ENCODE measurements at regions not wholly inside any gene's neighbourhood (a gene's known extent, or its start where the extent isn't known, plus 50 kb on each side); places are given as distances from the start of the nearest gene placed in this dataset.

DNA sequence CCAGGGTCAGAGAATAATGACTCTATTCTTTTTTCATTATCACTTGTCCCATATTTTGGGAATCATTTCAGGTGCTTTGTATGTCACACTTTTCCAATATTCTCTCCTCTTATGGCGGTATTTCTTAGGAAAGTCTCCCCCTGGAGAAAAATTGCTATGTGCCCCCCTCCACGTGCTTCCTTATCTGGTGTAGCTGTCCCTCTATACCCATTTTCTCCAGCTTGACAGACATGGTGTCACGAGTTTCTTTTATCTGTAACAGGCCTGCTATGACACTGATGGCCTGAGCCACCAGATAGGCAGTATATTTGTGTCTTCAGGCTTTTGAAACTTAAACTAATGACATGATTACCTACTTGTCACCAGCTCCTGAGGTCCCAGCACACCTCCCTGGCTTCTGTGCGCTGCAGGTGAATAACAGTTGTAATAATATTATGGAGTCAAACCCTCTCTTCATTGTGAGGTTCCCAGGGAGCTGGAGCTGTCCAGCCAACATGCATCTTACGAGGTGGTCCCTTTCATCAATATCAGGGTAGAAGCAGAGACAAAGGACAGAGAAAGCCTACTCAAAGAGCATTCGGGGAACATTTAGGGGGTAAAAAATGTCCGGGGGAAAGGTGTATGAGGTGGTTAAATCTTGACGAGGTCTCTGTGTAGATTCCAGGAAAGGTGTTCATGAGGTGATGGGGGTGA, 71.2 kb upstream of the DUSP10 start:
- H2AFZ ChIP-seq = no peak overlapping the region
- H3K36me3 ChIP-seq (ENCODE audit: control insufficient read depth, insufficient read depth, low read length) = no peaks in the 10 kb centered on the region
- H3K9me3 ChIP-seq (ENCODE audit: control insufficient read depth, low read length) = no peaks in the 10 kb centered on the region
- H3K9ac ChIP-seq = no peak overlapping the region
- no peaks in the 10 kb centered on the region for H3K4me1 ChIP-seq
- H3K27ac ChIP-seq = no peak overlapping the region
- TF ChIP-seq, protein P1, sequence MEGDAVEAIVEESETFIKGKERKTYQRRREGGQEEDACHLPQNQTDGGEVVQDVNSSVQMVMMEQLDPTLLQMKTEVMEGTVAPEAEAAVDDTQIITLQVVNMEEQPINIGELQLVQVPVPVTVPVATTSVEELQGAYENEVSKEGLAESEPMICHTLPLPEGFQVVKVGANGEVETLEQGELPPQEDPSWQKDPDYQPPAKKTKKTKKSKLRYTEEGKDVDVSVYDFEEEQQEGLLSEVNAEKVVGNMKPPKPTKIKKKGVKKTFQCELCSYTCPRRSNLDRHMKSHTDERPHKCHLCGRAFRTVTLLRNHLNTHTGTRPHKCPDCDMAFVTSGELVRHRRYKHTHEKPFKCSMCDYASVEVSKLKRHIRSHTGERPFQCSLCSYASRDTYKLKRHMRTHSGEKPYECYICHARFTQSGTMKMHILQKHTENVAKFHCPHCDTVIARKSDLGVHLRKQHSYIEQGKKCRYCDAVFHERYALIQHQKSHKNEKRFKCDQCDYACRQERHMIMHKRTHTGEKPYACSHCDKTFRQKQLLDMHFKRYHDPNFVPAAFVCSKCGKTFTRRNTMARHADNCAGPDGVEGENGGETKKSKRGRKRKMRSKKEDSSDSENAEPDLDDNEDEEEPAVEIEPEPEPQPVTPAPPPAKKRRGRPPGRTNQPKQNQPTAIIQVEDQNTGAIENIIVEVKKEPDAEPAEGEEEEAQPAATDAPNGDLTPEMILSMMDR (IDR thresholded peaks at IDR 0.05) = no peak
- no peak overlapping the region for H3K4me2 ChIP-seq (ENCODE audit: low read length)
- H3K4me3 ChIP-seq (ENCODE audit: low read depth, low read length) = no peak overlapping the region
- H3K79me2 ChIP-seq = no peaks in the 10 kb centered on the region
- no peaks in the 10 kb centered on the region for H3K27me3 ChIP-seq (ENCODE audit: control insufficient read depth, insufficient read depth, low read length)

DNA sequence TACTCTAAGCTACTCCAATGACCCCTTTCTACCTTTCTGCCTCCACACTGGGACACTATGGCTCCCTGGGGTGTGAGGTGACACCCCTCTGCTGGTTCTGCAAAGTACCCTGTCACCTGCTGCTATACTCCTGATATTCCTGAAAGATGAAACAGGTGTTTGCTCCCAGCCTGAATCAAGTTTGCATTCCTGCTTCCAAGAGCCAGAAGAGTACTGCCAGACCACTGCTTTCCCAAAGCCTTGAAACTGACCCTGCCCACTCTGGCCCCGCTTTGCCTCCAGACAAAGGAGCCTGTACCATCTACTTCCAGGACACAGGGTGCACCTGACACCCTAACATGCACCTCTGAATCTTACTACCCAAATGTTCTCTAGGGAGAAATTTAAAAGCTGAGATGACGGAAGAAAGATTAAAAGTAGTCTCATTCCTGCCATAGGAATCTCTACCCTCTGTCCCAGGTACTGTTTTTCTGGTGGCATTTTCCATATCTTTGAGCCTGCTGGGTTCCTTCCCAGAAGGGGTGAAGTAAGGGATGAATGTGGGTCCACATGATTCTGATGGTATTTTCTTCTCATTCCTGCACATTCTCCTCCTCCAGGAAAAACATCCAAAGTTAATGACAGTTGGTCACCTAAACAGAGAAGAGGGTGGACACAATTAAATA, 70.3 kb upstream of the DUSP10 start:
- no peak overlapping the region for H3K4me3 ChIP-seq (ENCODE audit: low read depth, low read length)
- no peak overlapping the region for H3K9ac ChIP-seq
- H3K79me2 ChIP-seq = no peaks in the 10 kb centered on the region
- H3K27me3 ChIP-seq (ENCODE audit: control insufficient read depth, insufficient read depth, low read length) = no peaks in the 10 kb centered on the region
- H3K27ac ChIP-seq = no peak overlapping the region
- TF ChIP-seq, protein P1 (IDR thresholded peaks at IDR 0.05) = no peak
- no peaks in the 10 kb centered on the region for H3K36me3 ChIP-seq (ENCODE audit: control insufficient read depth, insufficient read depth, low read length)
- no peak overlapping the region for H3K4me2 ChIP-seq (ENCODE audit: low read length)
- H2AFZ ChIP-seq = no peak overlapping the region
- no peaks in the 10 kb centered on the region for H3K9me3 ChIP-seq (ENCODE audit: control insufficient read depth, low read length)
- no peaks in the 10 kb centered on the region for H3K4me1 ChIP-seq

DNA sequence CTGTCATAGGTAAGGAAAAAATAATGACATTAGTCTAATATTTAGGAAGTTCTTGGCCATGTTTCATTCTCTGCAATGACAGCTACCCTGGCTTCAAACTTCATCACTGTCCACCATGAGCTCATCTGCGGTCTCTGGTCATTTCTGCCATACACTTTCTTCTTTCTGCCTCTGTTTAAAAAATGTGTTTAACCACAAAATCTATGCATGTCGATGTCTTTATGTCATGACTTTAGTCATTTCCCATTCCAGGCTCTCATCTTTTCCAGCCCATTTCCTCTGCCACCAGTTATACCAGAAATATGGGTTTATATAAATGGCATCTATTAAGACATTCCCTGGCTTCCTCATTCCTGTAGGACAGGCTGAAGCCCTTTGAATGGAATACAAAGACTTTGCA, 68.5 kb upstream of the DUSP10 start:
- TF ChIP-seq, protein P1 (IDR thresholded peaks at IDR 0.05) = no peak
- Histone ChIP-seq H3K4me1 (no peaks in the 10 kb centered on the region), H3K27ac (no peak overlapping the region), H3K79me2 (no peaks in the 10 kb centered on the region), H3K9me3 (ENCODE audit: control insufficient read depth, low read length) (no peaks in the 10 kb centered on the region), H3K4me3 (ENCODE audit: low read depth, low read length) (no peak overlapping the region), H3K36me3 (ENCODE audit: control insufficient read depth, insufficient read depth, low read length) (no peaks in the 10 kb centered on the region), H3K27me3 (ENCODE audit: control insufficient read depth, insufficient read depth, low read length) (no peaks in the 10 kb centered on the region), H3K9ac (no peak overlapping the region), H3K4me2 (ENCODE audit: low read length) (no peak overlapping the region), H2AFZ (no peak overlapping the region)

DNA sequence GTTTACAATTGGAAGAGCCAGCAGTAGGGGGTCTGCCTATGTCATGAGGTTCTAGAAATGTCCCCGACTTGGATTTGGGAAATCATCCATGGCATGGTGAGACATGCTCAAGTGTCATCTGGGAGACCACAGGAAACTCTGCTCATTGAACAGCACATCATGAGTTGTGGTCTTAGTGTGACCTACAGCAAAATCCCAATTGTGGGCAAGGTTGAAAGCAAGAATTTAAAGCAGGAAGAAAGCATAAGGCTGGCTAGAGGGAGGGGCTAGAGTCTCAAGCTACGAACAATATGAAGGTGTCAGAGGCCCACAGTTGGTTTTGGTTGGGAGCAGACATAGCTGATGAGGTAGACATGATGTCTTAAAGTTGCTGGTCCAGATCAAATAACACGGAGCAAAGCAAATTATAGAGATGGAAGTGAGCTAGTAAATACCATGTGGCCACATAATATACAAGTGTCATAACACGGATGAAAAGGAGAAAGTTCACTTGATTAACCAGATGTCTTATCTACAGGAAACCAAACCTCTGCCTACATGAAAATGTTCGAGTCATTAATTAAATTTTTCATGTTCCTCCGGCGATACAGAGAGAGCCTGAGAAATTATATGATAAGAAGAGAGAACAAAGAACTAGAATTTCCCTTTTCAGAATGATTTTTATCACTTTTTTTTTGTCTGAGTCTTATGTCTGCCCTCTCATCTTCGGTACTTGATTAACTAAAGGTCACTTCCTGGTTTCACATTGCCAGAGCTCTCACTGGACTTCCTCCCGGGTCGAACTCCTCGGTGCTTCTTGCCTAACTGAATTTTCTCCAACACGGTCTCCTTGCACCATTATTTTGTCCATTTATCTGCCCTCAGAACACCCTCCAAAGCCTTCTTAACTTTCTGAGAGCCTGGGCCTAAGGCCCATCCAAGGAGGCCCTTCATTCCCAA, 67.5 kb upstream of the DUSP10 start:
- no peaks in the 10 kb centered on the region for H3K79me2 ChIP-seq
- TF ChIP-seq, protein P1 (IDR thresholded peaks at IDR 0.05) = no peak
- no peak overlapping the region for H3K4me3 ChIP-seq (ENCODE audit: low read depth, low read length)

More for the DNA sequence above, 67.5 kb upstream of the DUSP10 start:
- Histone ChIP-seq H3K36me3 (ENCODE audit: control insufficient read depth, insufficient read depth, low read length) (no peaks in the 10 kb centered on the region), H3K9me3 (ENCODE audit: control insufficient read depth, low read length) (no peaks in the 10 kb centered on the region), H3K27ac (no peak overlapping the region), H2AFZ (no peak overlapping the region), H3K9ac (no peak overlapping the region), H3K4me1 (no peaks in the 10 kb centered on the region), H3K27me3 (ENCODE audit: control insufficient read depth, insufficient read depth, low read length) (no peaks in the 10 kb centered on the region), H3K4me2 (ENCODE audit: low read length) (no peak overlapping the region)
